Stomach (tissue), 8 donors: ENCODE measurements at regions not wholly inside any gene's neighbourhood (a gene's known extent, or its start where the extent isn't known, plus 50 kb on each side); places are given as distances from the start of the nearest gene placed in this dataset.

Experiments
- DNase-seq, 2 donors: peaks; one replicate each; pipeline versions ENCODE4 v3.0.0 to v3.0.0-alpha.2; 2013 to 2019
- H3K27ac ChIP-seq, 5 donors: fragments of 200-600 bp in 4 of 5; sonication (generic) in 4 of 5; one replicate each; pipeline ENCODE4 v1.5.1; 2013 to 2019; ENCODE audit warnings: mild to moderate bottlenecking in 1 of 5, moderate library complexity in 1 of 5
- H3K27me3 ChIP-seq, 3 donors: fragments of 200-600 bp; sonication (generic); one replicate each; pipeline ENCODE4 v1.5.1; 2017 to 2019; ENCODE audit warnings: mixed run types in 1 of 3
- H3K36me3 ChIP-seq, 4 donors: fragments of 200-600 bp; sonication (generic); 1 replicate in 3 of 4; 2 replicates in 1 of 4; pipeline ENCODE4 v1.5.1; 2016 to 2019
- H3K4me1 ChIP-seq, 4 donors: fragments of 200-600 bp; sonication (generic); one replicate each; pipeline ENCODE4 v1.5.1; 2016 to 2019
- H3K4me3 ChIP-seq, 4 donors: fragments of 200-600 bp; sonication (generic) in 3 of 4; one replicate each; pipeline ENCODE4 v1.5.1; 2016 to 2019; ENCODE audit warnings: mild to moderate bottlenecking in 1 of 4
- H3K9me3 ChIP-seq, 4 donors: fragments of 200-600 bp; sonication (generic); one replicate each; pipeline ENCODE4 v1.5.1; 2016 to 2019
- CTCF ChIP-seq, 7 experiments: fragments of 450-650 bp in 4 of 7; fragments of 200-600 bp in 3 of 7; sonication (generic) in 3 of 7; IDR thresholded peaks; one replicate each; pipeline ENCODE4 v1.5.1; 2016 to 2019; ENCODE audit warnings: antibody characterized with exemption in 7 of 7, control low read depth in 2 of 7, mild to moderate bottlenecking in 1 of 7
- EP300 ChIP-seq: sonication (generic); formaldehyde crosslinking; IDR thresholded peaks from one replicate; pipeline ENCODE4 v1.6.1; 2017; ENCODE audit warnings: antibody characterized with exemption
- POLR2A ChIP-seq, 4 donors: fragments of 450-650 bp; IDR thresholded peaks; one replicate each; pipeline ENCODE4 v1.6.1; 2016; ENCODE audit warnings: antibody characterized with exemption in 4 of 4, control low read depth in 2 of 4, mild to moderate bottlenecking in 1 of 4, moderate library complexity in 1 of 4
- POLR2AphosphoS5 ChIP-seq, 3 donors: sonication (generic); formaldehyde crosslinking; IDR thresholded peaks; one replicate each; pipeline ENCODE4 v1.6.1; 2016; ENCODE audit warnings: antibody characterized with exemption in 3 of 3
- WGBS, 5 donors: extraction: QIAGEN DNeasy Blood & Tissue Kit in 3 of 5; methylation state at CpG; one replicate each; pipeline versions ENCODE4 v1.1.5 to v1.1.7; 2013 to 2018; 5-methylcytosine and 5-hydroxymethylcytosine counted together
- intact Hi-C: fragments of 100-400 bp; cut with DNase I; formaldehyde crosslinking; loops from one replicate; pipeline ENCODE4 v1.15.1; 2023; ENCODE audit warnings: low total_unique reads
- donor health status: healthy with polysubstance abuse.
- donor health status: Bipolar disorder and iron deficiency.
- donor health status: healthy.

GRCh38 chr2:234674781-234675201 lies 177.9 kb upstream of the ARL4C start:
- no peak overlapping the region for H3K4me3 ChIP-seq
- DNase-seq, result no peak
- WGBS, 5 donors, result 34 to 53% (median 43%) methylated on average over 3 of the region's 3 CpGs
- no peaks in the 10 kb centered on the region for H3K9me3 ChIP-seq
- H3K4me1 ChIP-seq, result peaks cover 15 to 32% (median 18%) of the 10 kb centered on the region in 4 donors
- H3K27me3 ChIP-seq, result no peaks in the 10 kb centered on the region
- TF ChIP-seq POLR2A (IDR thresholded peaks at IDR 0.05) (no peak), EP300 (no peak), CTCF (IDR thresholded peaks at IDR 0.05) (no peak), POLR2AphosphoS5 (IDR thresholded peaks at IDR 0.05) (no peak)
- H3K27ac ChIP-seq, result peak overlapping the region in 1 of 5 donors; percentile 61
- intact Hi-C loops, result loop anchor here (10.0 kb wide), 1 partner anchor 130 kb away; no protein-coding TSS in a partner anchor
- no peaks in the 10 kb centered on the region for H3K36me3 ChIP-seq

- Histone ChIP-seq H3K4me3 (no peak overlapping the region), H3K27ac (no peak overlapping the region), H3K4me1 (peaks cover 11 to 26% (median 16%) of the 10 kb centered on the region in 4 donors), H3K9me3 (no peaks in the 10 kb centered on the region), H3K36me3 (no peaks in the 10 kb centered on the region), H3K27me3 (no peaks in the 10 kb centered on the region)
- intact Hi-C loops, result loop anchor here (10.0 kb wide), 1 partner anchor 129 kb away; no protein-coding TSS in a partner anchor
- no peak for DNase-seq
- TF ChIP-seq POLR2A (IDR thresholded peaks at IDR 0.05), result no peak
- 83 to 98% (median 96%) methylated on average over 1 of the region's 1 CpG for WGBS, 5 donors
Observed at GRCh38 chr2:234673961-234674759, 177.3 kb upstream of the ARL4C start.

GRCh38 chr2:234673501-234673900 lies 176.6 kb upstream of the ARL4C start:
- H3K9me3 ChIP-seq, result no peaks in the 10 kb centered on the region
- H3K27ac ChIP-seq, result no peak overlapping the region
- H3K36me3 ChIP-seq, result no peaks in the 10 kb centered on the region
- WGBS, 5 donors, result 64 to 100% (median 94%) methylated on average over 1 of the region's 1 CpG
- TF ChIP-seq CTCF (IDR thresholded peaks at IDR 0.05) (no peak), POLR2AphosphoS5 (IDR thresholded peaks at IDR 0.05) (no peak), POLR2A (IDR thresholded peaks at IDR 0.05) (no peak), EP300 (no peak)
- no peaks in the 10 kb centered on the region for H3K27me3 ChIP-seq
- DNase-seq, result no peak
- intact Hi-C loops, result loop anchor here (10.0 kb wide), 1 partner anchor 129 kb away; no protein-coding TSS in a partner anchor
- H3K4me3 ChIP-seq, result no peak overlapping the region
- peaks cover 11 to 25% (median 16%) of the 10 kb centered on the region in 4 donors for H3K4me1 ChIP-seq

- no peak for TF ChIP-seq CTCF (IDR thresholded peaks at IDR 0.05)
- TF ChIP-seq POLR2AphosphoS5 (IDR thresholded peaks at IDR 0.05), result no peak
- TF ChIP-seq EP300, result no peak
- TF ChIP-seq POLR2A (IDR thresholded peaks at IDR 0.05), result no peak
- WGBS, 5 donors, result 65 to 81% (median 75%) methylated on average over 8 of the region's 8 CpGs
- Histone ChIP-seq H3K36me3 (no peaks in the 10 kb centered on the region), H3K4me1 (peaks cover 11 to 25% (median 16%) of the 10 kb centered on the region in 4 donors), H3K4me3 (no peak overlapping the region), H3K27ac (no peak overlapping the region), H3K9me3 (no peaks in the 10 kb centered on the region), H3K27me3 (no peaks in the 10 kb centered on the region)
- no peak for DNase-seq
- intact Hi-C loops, result loop anchor here (10.0 kb wide), 1 partner anchor 128 kb away; no protein-coding TSS in a partner anchor
Observed at GRCh38 chr2:234672498-234673150, 175.7 kb upstream of the ARL4C start.
